Stomach (tissue), 4 donors: ENCODE measurements at regions not wholly inside any gene's neighbourhood (a gene's known extent, or its start where the extent isn't known, plus 50 kb on each side); places are given as distances from the start of the nearest gene placed in this dataset.

Source experiments
- CTCF ChIP-seq, 7 experiments: fragments of 450-650 bp in 4 of 7; fragments of 200-600 bp in 3 of 7; sonication (generic) in 3 of 7; IDR thresholded peaks; one replicate each; pipeline ENCODE4 v1.5.1; 2016 to 2019; ENCODE audit warnings: antibody characterized with exemption in 7 of 7, control low read depth in 2 of 7, mild to moderate bottlenecking in 1 of 7
- EP300 ChIP-seq: sonication (generic); formaldehyde crosslinking; IDR thresholded peaks from one replicate; pipeline ENCODE4 v1.6.1; 2017; ENCODE audit warnings: antibody characterized with exemption
- POLR2A ChIP-seq, 4 donors: fragments of 450-650 bp; IDR thresholded peaks; one replicate each; pipeline ENCODE4 v1.6.1; 2016; ENCODE audit warnings: antibody characterized with exemption in 4 of 4, control low read depth in 2 of 4, mild to moderate bottlenecking in 1 of 4, moderate library complexity in 1 of 4
- POLR2AphosphoS5 ChIP-seq, 3 donors: sonication (generic); formaldehyde crosslinking; IDR thresholded peaks; one replicate each; pipeline ENCODE4 v1.6.1; 2016; ENCODE audit warnings: antibody characterized with exemption in 3 of 3

- TF ChIP-seq CTCF (IDR thresholded peaks at IDR 0.05) (no peak), POLR2AphosphoS5 (IDR thresholded peaks at IDR 0.05) (no peak), POLR2A (IDR thresholded peaks at IDR 0.05) (no peak), EP300 (no peak)
Measured at GRCh38 chr2:134771313-134771801, 52.6 kb upstream of the TMEM163 start.
